Keratinocyte (primary cell): ENCODE measurements at regions not wholly inside any gene's neighbourhood (a gene's known extent, or its start where the extent isn't known, plus 50 kb on each side); places are given as distances from the start of the nearest gene placed in this dataset.

Experiments
- DNase-seq: peaks from one replicate; pipeline ENCODE4 v3.0.0-alpha.2; 2011; ENCODE audit warnings: low read depth, missing footprints, low spot score
- FAIRE-seq: peaks from 2 replicates; lab custom pipeline; 2011; peaks lifted over from hg19 to GRCh38; lab: Jason Lieb, UNC
- H2AFZ ChIP-seq: 2 replicates; pipeline ENCODE4 v1.6.0; 2012; ENCODE audit warnings: low read length, control low read depth, inconsistent platforms; ENCODE audit not compliant: control insufficient read depth
- H3K27ac ChIP-seq: 2 replicates; pipeline ENCODE4 v1.5.1; 2011; ENCODE audit warnings: low read length; ENCODE audit not compliant: control insufficient read depth, insufficient read depth
- H3K27me3 ChIP-seq: 3 replicates; pipeline ENCODE4 v1.6.0; 2011; ENCODE audit warnings: low read length; ENCODE audit not compliant: control insufficient read depth, insufficient read depth; ENCODE audit errors: extremely low read depth
- H3K36me3 ChIP-seq, 2 experiments: 2 replicates in 1 of 2; 3 replicates in 1 of 2; pipeline ENCODE4 v1.5.1; 2011; ENCODE audit warnings: low read length in 2 of 2, mild to moderate bottlenecking in 1 of 2; ENCODE audit not compliant: control insufficient read depth in 2 of 2, insufficient read depth in 2 of 2; ENCODE audit errors: extremely low read depth in 1 of 2
- H3K4me1 ChIP-seq: 3 replicates; pipeline ENCODE4 v1.5.1; 2011; ENCODE audit warnings: low read length; ENCODE audit not compliant: control insufficient read depth, insufficient read depth; ENCODE audit errors: extremely low read depth
- H3K4me2 ChIP-seq: 3 replicates; pipeline ENCODE4 v1.6.0; 2011; ENCODE audit warnings: low read depth, low read length; ENCODE audit not compliant: control insufficient read depth, insufficient read depth; ENCODE audit errors: extremely low read depth
- H3K4me3 ChIP-seq, 3 experiments: fragments of 200-600 bp in 1 of 3; sonication (generic) in 1 of 3; 2 replicates in 2 of 3; 3 replicates in 1 of 3; pipeline ENCODE4 v1.5.1; 2011 to 2016; ENCODE audit warnings: low read length in 3 of 3, mild to moderate bottlenecking in 3 of 3, control low read depth in 2 of 3, inconsistent platforms in 1 of 3, low read depth in 1 of 3, mixed read lengths in 1 of 3, mixed run types in 1 of 3, moderate library complexity in 1 of 3; ENCODE audit not compliant: control insufficient read depth in 2 of 3, insufficient read depth in 2 of 3; ENCODE audit errors: extremely low read depth in 1 of 3
- H3K79me2 ChIP-seq: 2 replicates; pipeline ENCODE4 v1.6.0; 2012; ENCODE audit warnings: low read length; ENCODE audit not compliant: control insufficient read depth, insufficient read depth
- H3K9ac ChIP-seq: 3 replicates; pipeline ENCODE4 v1.6.0; 2011; ENCODE audit warnings: low read length; ENCODE audit not compliant: control insufficient read depth, insufficient read depth; ENCODE audit errors: extremely low read depth
- H3K9me1 ChIP-seq: 3 replicates; pipeline ENCODE4 v1.6.0; 2011; ENCODE audit warnings: low read length; ENCODE audit not compliant: control insufficient read depth, insufficient read depth; ENCODE audit errors: extremely low read depth
- H3K9me3 ChIP-seq: 2 replicates; pipeline ENCODE4 v1.5.1; 2012; ENCODE audit warnings: low read depth, low read length; ENCODE audit not compliant: control insufficient read depth
- H4K20me1 ChIP-seq: 3 replicates; pipeline ENCODE4 v1.6.0; 2011; ENCODE audit warnings: low read length; ENCODE audit not compliant: control insufficient read depth, insufficient read depth; ENCODE audit errors: extremely low read depth
- EZH2 ChIP-seq: IDR thresholded peaks from one replicate; pipeline ENCODE4 v1.6.1; 2012; ENCODE audit warnings: inconsistent platforms, mild to moderate bottlenecking, low read length, moderate library complexity
- dilution Hi-C: fragments of 300-500 bp; cut with MboI; formaldehyde crosslinking; loops from one replicate; pipeline ENCODE4 v1.7.0; 2020; ENCODE audit warnings: low sequenced_read_pairs; ENCODE audit not compliant: extremely low pct_ligation_motif_present
- TF ChIP-seq, protein P1 (sequence below), 3 experiments: IDR thresholded peaks in 1 of 3; conservative IDR thresholded peaks in 1 of 3; optimal IDR thresholded peaks in 1 of 3; 2 replicates in 2 of 3; 3 replicates in 1 of 3; pipeline versions ENCODE3 to v1.5.1; 2011; ENCODE audit warnings: low read length in 3 of 3, mild to moderate bottlenecking in 3 of 3, moderate library complexity in 2 of 3, control low read depth in 1 of 3, inconsistent platforms in 1 of 3; ENCODE audit not compliant: insufficient read depth in 2 of 3; ENCODE audit errors: extremely low read depth in 1 of 3

GRCh38 chrX:20317873-20318272 lies 51.2 kb upstream of the RPS6KA3 start:
- H4K20me1 ChIP-seq = no peaks in the 10 kb centered on the region
- no peaks in the 10 kb centered on the region for H3K27me3 ChIP-seq
- H3K27ac ChIP-seq = no peak overlapping the region
- H3K4me2 ChIP-seq = no peak overlapping the region
- H3K4me1 ChIP-seq = peaks cover 6% of the 10 kb centered on the region
- no peaks in the 10 kb centered on the region for H3K79me2 ChIP-seq
- H3K9me3 ChIP-seq = no peaks in the 10 kb centered on the region
- no peak for TF ChIP-seq EZH2
- TF ChIP-seq, protein P1, sequence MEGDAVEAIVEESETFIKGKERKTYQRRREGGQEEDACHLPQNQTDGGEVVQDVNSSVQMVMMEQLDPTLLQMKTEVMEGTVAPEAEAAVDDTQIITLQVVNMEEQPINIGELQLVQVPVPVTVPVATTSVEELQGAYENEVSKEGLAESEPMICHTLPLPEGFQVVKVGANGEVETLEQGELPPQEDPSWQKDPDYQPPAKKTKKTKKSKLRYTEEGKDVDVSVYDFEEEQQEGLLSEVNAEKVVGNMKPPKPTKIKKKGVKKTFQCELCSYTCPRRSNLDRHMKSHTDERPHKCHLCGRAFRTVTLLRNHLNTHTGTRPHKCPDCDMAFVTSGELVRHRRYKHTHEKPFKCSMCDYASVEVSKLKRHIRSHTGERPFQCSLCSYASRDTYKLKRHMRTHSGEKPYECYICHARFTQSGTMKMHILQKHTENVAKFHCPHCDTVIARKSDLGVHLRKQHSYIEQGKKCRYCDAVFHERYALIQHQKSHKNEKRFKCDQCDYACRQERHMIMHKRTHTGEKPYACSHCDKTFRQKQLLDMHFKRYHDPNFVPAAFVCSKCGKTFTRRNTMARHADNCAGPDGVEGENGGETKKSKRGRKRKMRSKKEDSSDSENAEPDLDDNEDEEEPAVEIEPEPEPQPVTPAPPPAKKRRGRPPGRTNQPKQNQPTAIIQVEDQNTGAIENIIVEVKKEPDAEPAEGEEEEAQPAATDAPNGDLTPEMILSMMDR (optimal IDR thresholded peaks at IDR 0.05 in 1 of 3, IDR thresholded peaks at IDR 0.05 in 1 of 3, conservative IDR thresholded peaks at IDR 0.05 in 1 of 3; ENCODE audit: extremely low read depth in 1 of 3, insufficient read depth in 2 of 3, low read length in 3 of 3) = no peak
- FAIRE-seq (no peak), DNase-seq (no peak)
- H3K36me3 ChIP-seq = no peaks in the 10 kb centered on the region
- no peak overlapping the region for H2AFZ ChIP-seq
- H3K9me1 ChIP-seq = no peaks in the 10 kb centered on the region
- no peak overlapping the region for H3K4me3 ChIP-seq
- dilution Hi-C loops = no loop called here
- H3K9ac ChIP-seq = no peak overlapping the region
